Parathyroid adenoma (tissue), 2 donors: ENCODE measurements at regions not wholly inside any gene's neighbourhood (a gene's known extent, or its start where the extent isn't known, plus 50 kb on each side); places are given as distances from the start of the nearest gene placed in this dataset.

Experiments used
- H2AFZ ChIP-seq: fragments of 300-600 bp; sonication (generic); one replicate; pipeline ENCODE4 v1.7.0; 2017; ENCODE audit warnings: antibody characterized with exemption, mild to moderate bottlenecking
- H3K27ac ChIP-seq: fragments of 300-600 bp; sonication (generic); one replicate; pipeline ENCODE4 v1.7.0; 2017
- H3K27me3 ChIP-seq: fragments of 300-600 bp; sonication (generic); one replicate; pipeline ENCODE4 v1.7.0; 2017; ENCODE audit warnings: low read length; ENCODE audit not compliant: control insufficient read depth, insufficient read depth
- H3K36me3 ChIP-seq: fragments of 300-600 bp; sonication (generic); one replicate; pipeline ENCODE4 v1.7.0; 2017; ENCODE audit warnings: low read length; ENCODE audit not compliant: control insufficient read depth, insufficient read depth
- H3K4me1 ChIP-seq: fragments of 300-600 bp; sonication (generic); one replicate; pipeline ENCODE4 v1.7.0; 2017; ENCODE audit warnings: control low read depth
- H3K4me2 ChIP-seq: fragments of 300-600 bp; sonication (generic); one replicate; pipeline ENCODE4 v1.7.0; 2017; ENCODE audit warnings: low read length
- H3K4me3 ChIP-seq: fragments of 300-600 bp; sonication (generic); one replicate; pipeline ENCODE4 v1.7.0; 2017; ENCODE audit warnings: low read depth, low read length
- H3K79me2 ChIP-seq: fragments of 300-600 bp; sonication (generic); one replicate; pipeline ENCODE4 v1.7.0; 2017; ENCODE audit warnings: control low read depth
- H3K9ac ChIP-seq: fragments of 300-600 bp; sonication (generic); one replicate; pipeline ENCODE4 v1.7.0; 2017; ENCODE audit warnings: mild to moderate bottlenecking
- H3K9me3 ChIP-seq: fragments of 300-600 bp; sonication (generic); one replicate; pipeline ENCODE4 v1.7.0; 2017; ENCODE audit warnings: low read length; ENCODE audit not compliant: control insufficient read depth
- TF ChIP-seq, protein P1 (sequence below): fragments of 300-600 bp; sonication (generic); IDR thresholded peaks from one replicate; pipeline ENCODE4 v1.7.0; 2017; ENCODE audit warnings: antibody characterized with exemption, mild to moderate bottlenecking
- donor health status: primary hyperparathyroidism.

DNA sequence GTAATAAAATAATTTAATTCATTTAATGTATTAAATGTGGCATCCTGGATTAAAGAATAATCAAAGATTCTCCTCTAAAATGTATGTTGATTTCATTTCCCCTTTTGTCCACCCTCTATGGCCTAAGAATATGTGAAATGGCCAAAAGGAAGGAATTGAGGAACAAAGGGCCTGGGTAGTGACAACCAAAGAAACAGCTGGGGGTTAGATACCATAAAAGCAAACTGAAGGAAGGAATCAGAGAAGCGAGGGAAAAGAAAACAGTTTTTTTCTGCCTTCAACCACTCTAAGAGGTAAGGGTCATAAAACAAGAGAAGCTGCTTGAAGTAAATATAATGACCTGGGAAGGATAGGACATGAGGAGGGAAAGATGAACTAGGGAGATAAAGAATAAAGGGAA, 139.3 kb downstream of the FAM76B start:
- Histone ChIP-seq H3K27me3 (no peaks in the 10 kb centered on the region), H3K27ac (no peak overlapping the region), H3K9ac (no peak overlapping the region), H3K9me3 (no peaks in the 10 kb centered on the region), H3K4me1 (peaks cover 4% of the 10 kb centered on the region), H3K79me2 (no peaks in the 10 kb centered on the region), H3K4me3 (no peak overlapping the region), H3K4me2 (no peak overlapping the region), H2AFZ (no peak overlapping the region), H3K36me3 (no peaks in the 10 kb centered on the region)
- TF ChIP-seq, protein P1, sequence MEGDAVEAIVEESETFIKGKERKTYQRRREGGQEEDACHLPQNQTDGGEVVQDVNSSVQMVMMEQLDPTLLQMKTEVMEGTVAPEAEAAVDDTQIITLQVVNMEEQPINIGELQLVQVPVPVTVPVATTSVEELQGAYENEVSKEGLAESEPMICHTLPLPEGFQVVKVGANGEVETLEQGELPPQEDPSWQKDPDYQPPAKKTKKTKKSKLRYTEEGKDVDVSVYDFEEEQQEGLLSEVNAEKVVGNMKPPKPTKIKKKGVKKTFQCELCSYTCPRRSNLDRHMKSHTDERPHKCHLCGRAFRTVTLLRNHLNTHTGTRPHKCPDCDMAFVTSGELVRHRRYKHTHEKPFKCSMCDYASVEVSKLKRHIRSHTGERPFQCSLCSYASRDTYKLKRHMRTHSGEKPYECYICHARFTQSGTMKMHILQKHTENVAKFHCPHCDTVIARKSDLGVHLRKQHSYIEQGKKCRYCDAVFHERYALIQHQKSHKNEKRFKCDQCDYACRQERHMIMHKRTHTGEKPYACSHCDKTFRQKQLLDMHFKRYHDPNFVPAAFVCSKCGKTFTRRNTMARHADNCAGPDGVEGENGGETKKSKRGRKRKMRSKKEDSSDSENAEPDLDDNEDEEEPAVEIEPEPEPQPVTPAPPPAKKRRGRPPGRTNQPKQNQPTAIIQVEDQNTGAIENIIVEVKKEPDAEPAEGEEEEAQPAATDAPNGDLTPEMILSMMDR: no peak

DNA sequence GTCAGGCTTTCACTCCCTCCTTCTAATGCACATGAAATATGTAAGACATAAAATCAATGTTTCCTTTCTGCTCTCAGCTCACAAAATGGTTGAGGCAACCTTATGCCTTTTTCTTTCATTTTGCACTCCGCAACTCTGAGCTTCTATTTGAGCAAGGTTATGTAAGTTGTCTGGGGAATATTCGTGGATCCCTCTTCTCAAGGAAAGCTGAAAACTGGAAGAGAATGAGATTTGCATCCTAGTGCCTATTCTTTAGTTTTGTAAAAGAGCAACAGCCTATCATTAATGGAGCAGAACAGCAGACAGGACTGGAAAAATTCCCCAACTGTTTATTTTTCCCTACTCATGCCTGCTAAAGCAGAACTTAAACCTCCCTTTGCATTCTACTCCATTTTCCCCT, 141.7 kb downstream of the FAM76B start:
- Histone ChIP-seq H3K4me2 (no peak overlapping the region), H3K4me1 (peaks cover 4% of the 10 kb centered on the region), H3K27me3 (no peaks in the 10 kb centered on the region), H3K4me3 (no peak overlapping the region), H2AFZ (peak overlapping the region; percentile 56), H3K9me3 (no peaks in the 10 kb centered on the region), H3K36me3 (no peaks in the 10 kb centered on the region), H3K79me2 (no peaks in the 10 kb centered on the region), H3K9ac (no peak overlapping the region), H3K27ac (no peak overlapping the region)
- TF ChIP-seq, protein P1: no peak

DNA sequence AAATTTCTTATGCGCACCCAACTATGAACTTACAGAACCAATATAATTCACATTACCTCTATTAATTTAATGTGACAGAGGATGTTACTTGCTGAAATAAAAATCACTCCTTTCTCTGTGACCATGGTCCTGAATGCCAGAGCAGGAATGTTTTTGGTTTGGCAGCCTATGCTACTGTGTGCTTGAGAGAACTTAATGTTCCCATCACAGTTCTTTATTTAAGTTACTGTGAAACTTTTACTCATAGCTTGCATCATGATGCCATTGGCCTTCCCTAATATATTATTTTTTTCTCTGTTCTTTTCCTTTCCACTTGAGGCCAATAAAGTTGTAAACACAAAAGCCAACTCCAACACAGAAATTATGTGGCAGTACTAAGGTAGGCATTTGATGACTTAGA, 142.2 kb downstream of the FAM76B start:
- H3K4me3 ChIP-seq: no peak overlapping the region
- no peaks in the 10 kb centered on the region for H3K27me3 ChIP-seq
- H3K27ac ChIP-seq: no peak overlapping the region
- H2AFZ ChIP-seq: no peak overlapping the region
- TF ChIP-seq, protein P1: no peak
- no peaks in the 10 kb centered on the region for H3K79me2 ChIP-seq
- peaks cover 4% of the 10 kb centered on the region for H3K4me1 ChIP-seq
- no peaks in the 10 kb centered on the region for H3K9me3 ChIP-seq
- H3K36me3 ChIP-seq: no peaks in the 10 kb centered on the region
- H3K4me2 ChIP-seq: no peak overlapping the region
- H3K9ac ChIP-seq: no peak overlapping the region

DNA sequence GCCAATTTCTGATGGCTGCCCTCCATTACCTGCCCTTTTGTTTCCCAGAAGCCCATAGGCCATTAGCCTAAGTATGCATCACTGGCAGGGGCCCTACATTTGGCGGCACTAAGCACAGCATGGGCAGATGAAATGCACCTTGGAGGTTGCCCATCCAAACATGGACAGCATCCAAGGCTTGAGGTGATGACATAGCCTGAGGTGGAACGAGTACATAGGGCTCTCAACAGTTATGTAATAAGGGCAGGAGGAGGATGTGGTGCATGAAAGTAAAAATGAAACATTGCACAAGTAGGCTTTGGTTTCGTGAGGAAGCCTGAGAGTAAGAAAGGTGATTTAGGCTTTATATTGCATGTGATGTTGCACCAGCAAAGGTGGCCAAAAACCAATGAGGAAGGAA, 148.1 kb downstream of the FAM76B start:
- no peak overlapping the region for H3K27ac ChIP-seq
- TF ChIP-seq, protein P1: no peak
- H3K4me1 ChIP-seq: no peaks in the 10 kb centered on the region
- no peak overlapping the region for H2AFZ ChIP-seq
- no peaks in the 10 kb centered on the region for H3K36me3 ChIP-seq
- no peaks in the 10 kb centered on the region for H3K9me3 ChIP-seq
- H3K9ac ChIP-seq: no peak overlapping the region
- no peak overlapping the region for H3K4me3 ChIP-seq
- no peaks in the 10 kb centered on the region for H3K79me2 ChIP-seq
- no peak overlapping the region for H3K4me2 ChIP-seq
- H3K27me3 ChIP-seq: no peaks in the 10 kb centered on the region

DNA sequence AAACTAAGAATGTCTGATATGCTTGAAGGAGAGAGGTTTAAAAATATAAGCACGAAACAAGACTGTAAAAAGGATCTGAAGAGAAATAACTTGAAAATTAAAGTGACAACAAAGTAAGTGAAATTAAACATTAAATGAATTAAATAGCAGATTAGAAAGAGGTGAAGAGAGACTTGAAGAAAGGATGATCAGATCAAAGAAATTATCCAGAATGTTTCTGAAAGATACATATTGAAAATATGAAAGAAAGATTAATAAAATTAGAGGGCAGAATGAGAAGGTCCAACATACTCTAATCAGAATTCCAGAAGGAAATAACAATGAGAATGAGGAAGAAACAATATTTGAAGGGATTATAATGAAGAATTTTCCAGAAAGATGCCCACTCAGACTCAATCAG, 151.1 kb downstream of the FAM76B start:
- H3K4me3 ChIP-seq: no peak overlapping the region
- no peak overlapping the region for H2AFZ ChIP-seq
- no peaks in the 10 kb centered on the region for H3K9me3 ChIP-seq

More for the DNA sequence above, 151.1 kb downstream of the FAM76B start:
- H3K27me3 ChIP-seq: no peaks in the 10 kb centered on the region
- TF ChIP-seq, protein P1: no peak
- H3K4me2 ChIP-seq: no peak overlapping the region
- no peaks in the 10 kb centered on the region for H3K79me2 ChIP-seq
- H3K9ac ChIP-seq: no peak overlapping the region
- H3K4me1 ChIP-seq: no peaks in the 10 kb centered on the region
- H3K27ac ChIP-seq: no peak overlapping the region
- H3K36me3 ChIP-seq: no peaks in the 10 kb centered on the region
